ENCODE measurements at regions not wholly inside any gene's neighbourhood (a gene's known extent, or its start where the extent isn't known, plus 50 kb on each side); places are given as distances from the start of the nearest gene placed in this dataset.

DNA sequence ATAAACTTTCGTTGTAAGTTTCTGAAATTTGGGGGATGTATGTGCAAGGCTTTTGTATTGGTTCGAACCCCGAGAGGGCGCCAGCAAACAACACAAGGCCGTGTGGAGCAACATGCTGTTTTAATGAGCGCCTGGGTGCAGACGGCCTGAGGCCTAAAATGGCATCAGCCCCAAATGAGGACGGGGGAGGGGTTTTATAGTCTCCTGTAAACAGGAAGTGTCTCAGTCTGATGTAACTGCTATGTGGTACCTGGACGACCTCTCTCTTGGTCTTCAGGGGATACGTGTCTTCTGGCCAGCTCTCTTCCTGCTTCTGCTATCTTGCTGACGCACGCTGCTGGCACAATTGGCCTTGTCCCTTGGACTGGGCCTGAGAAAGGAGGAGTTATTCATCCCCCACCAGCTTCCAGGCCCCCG lies 1348.0 kb downstream of the ADGRL3 start:
- no peak overlapping the region for H2AFZ ChIP-seq (ENCODE audit: low read length)
- no peak for DNase-seq
- H3K4me1 ChIP-seq (ENCODE audit: low read length), result no peaks in the 10 kb centered on the region
- TF ChIP-seq EZH2phosphoT487 (IDR thresholded peaks at IDR 0.05; ENCODE audit: low read length), result no peak
- TF ChIP-seq, protein P1, sequence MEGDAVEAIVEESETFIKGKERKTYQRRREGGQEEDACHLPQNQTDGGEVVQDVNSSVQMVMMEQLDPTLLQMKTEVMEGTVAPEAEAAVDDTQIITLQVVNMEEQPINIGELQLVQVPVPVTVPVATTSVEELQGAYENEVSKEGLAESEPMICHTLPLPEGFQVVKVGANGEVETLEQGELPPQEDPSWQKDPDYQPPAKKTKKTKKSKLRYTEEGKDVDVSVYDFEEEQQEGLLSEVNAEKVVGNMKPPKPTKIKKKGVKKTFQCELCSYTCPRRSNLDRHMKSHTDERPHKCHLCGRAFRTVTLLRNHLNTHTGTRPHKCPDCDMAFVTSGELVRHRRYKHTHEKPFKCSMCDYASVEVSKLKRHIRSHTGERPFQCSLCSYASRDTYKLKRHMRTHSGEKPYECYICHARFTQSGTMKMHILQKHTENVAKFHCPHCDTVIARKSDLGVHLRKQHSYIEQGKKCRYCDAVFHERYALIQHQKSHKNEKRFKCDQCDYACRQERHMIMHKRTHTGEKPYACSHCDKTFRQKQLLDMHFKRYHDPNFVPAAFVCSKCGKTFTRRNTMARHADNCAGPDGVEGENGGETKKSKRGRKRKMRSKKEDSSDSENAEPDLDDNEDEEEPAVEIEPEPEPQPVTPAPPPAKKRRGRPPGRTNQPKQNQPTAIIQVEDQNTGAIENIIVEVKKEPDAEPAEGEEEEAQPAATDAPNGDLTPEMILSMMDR (IDR thresholded peaks at IDR 0.05; ENCODE audit: low read length), result no peak
- no peak for TF ChIP-seq EZH2 (optimal IDR thresholded peaks at IDR 0.05; ENCODE audit: low read depth, low read length)
- H3K9me2 ChIP-seq (replicated peaks; ENCODE audit: insufficient read depth, low read length), result no peaks in the 10 kb centered on the region
- H3K27ac ChIP-seq (ENCODE audit: low read length), result no peak overlapping the region
- H3K4me2 ChIP-seq (ENCODE audit: low read depth, low read length), result no peak overlapping the region
- H4K20me1 ChIP-seq (ENCODE audit: insufficient read depth, low read length), result no peaks in the 10 kb centered on the region
- no peaks in the 10 kb centered on the region for H3F3A ChIP-seq (ENCODE audit: insufficient read depth, low read length)
- no peaks in the 10 kb centered on the region for H3K36me3 ChIP-seq (replicated peaks; ENCODE audit: insufficient read depth, low read length)
- H3K27me3 ChIP-seq (replicated peaks; ENCODE audit: insufficient read depth, low read length), result no peaks in the 10 kb centered on the region
- H3K9ac ChIP-seq (ENCODE audit: low read length), result no peak overlapping the region
- H3K9me3 ChIP-seq (replicated peaks; ENCODE audit: insufficient read depth, low read length), result no peaks in the 10 kb centered on the region
- no peak overlapping the region for H3K4me3 ChIP-seq (ENCODE audit: low read length)
- H3K79me2 ChIP-seq (ENCODE audit: low read length), result no peaks in the 10 kb centered on the region

DNA sequence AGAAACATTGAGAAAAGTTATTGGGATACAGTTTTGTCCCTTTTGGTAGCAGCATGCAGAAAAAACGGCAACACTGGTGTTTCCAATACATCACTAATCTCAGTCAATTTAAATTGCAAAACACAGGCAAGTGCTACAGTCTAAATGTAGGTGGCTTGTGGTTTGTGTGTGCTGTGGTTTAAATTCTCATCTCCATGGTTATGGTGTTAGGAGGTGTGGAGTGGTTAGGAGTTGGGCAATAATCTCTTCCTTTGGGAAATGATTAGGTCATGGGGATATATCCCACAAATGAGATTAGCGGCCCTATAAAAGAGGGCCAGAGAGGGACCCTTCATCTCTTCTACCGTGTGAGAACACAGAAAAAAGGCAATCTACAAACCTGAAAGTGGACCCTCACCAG lies 1344.3 kb downstream of the ADGRL3 start:
- H3K4me3 ChIP-seq (ENCODE audit: low read length), result no peak overlapping the region
- H3K9ac ChIP-seq (ENCODE audit: low read length), result no peak overlapping the region
- no peak overlapping the region for H2AFZ ChIP-seq (ENCODE audit: low read length)
- no peak for DNase-seq
- no peaks in the 10 kb centered on the region for H3F3A ChIP-seq (ENCODE audit: insufficient read depth, low read length)
- H3K27ac ChIP-seq (ENCODE audit: low read length), result no peak overlapping the region
- H4K20me1 ChIP-seq (ENCODE audit: insufficient read depth, low read length), result no peaks in the 10 kb centered on the region
- H3K36me3 ChIP-seq (replicated peaks; ENCODE audit: insufficient read depth, low read length), result no peaks in the 10 kb centered on the region
- no peaks in the 10 kb centered on the region for H3K4me1 ChIP-seq (ENCODE audit: low read length)
- H3K9me2 ChIP-seq (replicated peaks; ENCODE audit: insufficient read depth, low read length), result no peaks in the 10 kb centered on the region
- TF ChIP-seq EZH2 (optimal IDR thresholded peaks at IDR 0.05; ENCODE audit: low read depth, low read length) (no peak), EZH2phosphoT487 (IDR thresholded peaks at IDR 0.05; ENCODE audit: low read length) (no peak)
- TF ChIP-seq, protein P1 (IDR thresholded peaks at IDR 0.05; ENCODE audit: low read length), result no peak
- H3K9me3 ChIP-seq (replicated peaks; ENCODE audit: insufficient read depth, low read length), result no peaks in the 10 kb centered on the region
- no peaks in the 10 kb centered on the region for H3K79me2 ChIP-seq (ENCODE audit: low read length)
- no peaks in the 10 kb centered on the region for H3K27me3 ChIP-seq (replicated peaks; ENCODE audit: insufficient read depth, low read length)
- H3K4me2 ChIP-seq (ENCODE audit: low read depth, low read length), result no peak overlapping the region

DNA sequence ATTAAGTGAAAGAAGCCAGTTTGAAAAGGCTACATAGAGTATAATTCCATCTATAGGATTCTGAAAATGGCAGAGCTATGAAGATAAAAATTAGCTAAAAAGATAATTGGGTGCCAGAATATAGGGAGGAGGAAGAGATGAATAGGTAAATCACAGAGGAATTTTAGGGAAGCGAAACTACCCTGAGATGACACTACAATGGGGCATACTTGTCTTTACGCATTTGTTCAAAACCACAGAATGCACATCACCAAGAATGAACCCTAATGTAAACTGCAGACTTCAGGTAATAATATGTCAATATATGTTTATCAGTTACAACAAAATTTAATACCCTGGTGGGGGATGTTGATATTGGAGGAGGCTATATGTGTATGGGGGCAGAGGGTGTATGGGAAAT lies 1342.9 kb downstream of the ADGRL3 start:
- Histone ChIP-seq H3K4me1 (ENCODE audit: low read length) (no peaks in the 10 kb centered on the region), H3K9ac (ENCODE audit: low read length) (no peak overlapping the region), H2AFZ (ENCODE audit: low read length) (no peak overlapping the region), H3K27me3 (replicated peaks; ENCODE audit: insufficient read depth, low read length) (no peaks in the 10 kb centered on the region), H3K79me2 (ENCODE audit: low read length) (no peaks in the 10 kb centered on the region), H3K4me2 (ENCODE audit: low read depth, low read length) (no peak overlapping the region), H3F3A (ENCODE audit: insufficient read depth, low read length) (no peaks in the 10 kb centered on the region), H3K27ac (ENCODE audit: low read length) (no peak overlapping the region), H3K4me3 (ENCODE audit: low read length) (no peak overlapping the region), H3K9me3 (replicated peaks; ENCODE audit: insufficient read depth, low read length) (no peaks in the 10 kb centered on the region), H4K20me1 (ENCODE audit: insufficient read depth, low read length) (no peaks in the 10 kb centered on the region), H3K36me3 (replicated peaks; ENCODE audit: insufficient read depth, low read length) (no peaks in the 10 kb centered on the region), H3K9me2 (replicated peaks; ENCODE audit: insufficient read depth, low read length) (no peaks in the 10 kb centered on the region)
- TF ChIP-seq EZH2phosphoT487 (IDR thresholded peaks at IDR 0.05; ENCODE audit: low read length) (no peak), EZH2 (optimal IDR thresholded peaks at IDR 0.05; ENCODE audit: low read depth, low read length) (no peak)
- TF ChIP-seq, protein P1 (IDR thresholded peaks at IDR 0.05; ENCODE audit: low read length), result no peak
- DNase-seq, result peak; percentile 9
